Astrocyte (in vitro differentiated cells and primary cell): ENCODE measurements at regions not wholly inside any gene's neighbourhood (a gene's known extent, or its start where the extent isn't known, plus 50 kb on each side); places are given as distances from the start of the nearest gene placed in this dataset.

Experiments used
- DNase-seq: peaks from one replicate; pipeline ENCODE4 v3.0.0-alpha.2; 2010; ENCODE audit warnings: low read depth
- FAIRE-seq: peaks from 2 replicates; lab custom pipeline; 2011; peaks lifted over from hg19 to GRCh38; lab: Jason Lieb, UNC
- H2AFZ ChIP-seq: 2 replicates; pipeline ENCODE4 v1.6.0; 2012; ENCODE audit warnings: low read depth, low read length, inconsistent platforms
- H3K27ac ChIP-seq: 2 replicates; pipeline ENCODE4 v1.5.1; 2011; ENCODE audit warnings: low read depth, low read length, inconsistent platforms
- H3K27me3 ChIP-seq: 2 replicates; pipeline ENCODE4 v1.6.0; 2011; ENCODE audit warnings: low read length, inconsistent platforms; ENCODE audit not compliant: insufficient read depth
- H3K36me3 ChIP-seq: 2 replicates; pipeline ENCODE4 v1.5.1; 2011; ENCODE audit warnings: low read length, inconsistent platforms; ENCODE audit not compliant: insufficient read depth
- H3K4me1 ChIP-seq: 2 replicates; pipeline ENCODE4 v1.5.1; 2011; ENCODE audit warnings: low read length, inconsistent platforms; ENCODE audit not compliant: insufficient read depth
- H3K4me2 ChIP-seq: 2 replicates; pipeline ENCODE4 v1.6.0; 2012; ENCODE audit warnings: low read length, inconsistent platforms
- H3K4me3 ChIP-seq: 2 replicates; pipeline ENCODE4 v1.5.1; 2011; ENCODE audit warnings: low read depth, mild to moderate bottlenecking, low read length, inconsistent platforms; ENCODE audit not compliant: insufficient read depth
- H3K79me2 ChIP-seq: 2 replicates; pipeline ENCODE4 v1.6.0; 2012; ENCODE audit warnings: mild to moderate bottlenecking, low read length, inconsistent platforms; ENCODE audit not compliant: insufficient read depth
- H3K9ac ChIP-seq: 2 replicates; pipeline ENCODE4 v1.6.0; 2012; ENCODE audit warnings: mild to moderate bottlenecking, low read length, inconsistent platforms
- H3K9me3 ChIP-seq: 2 replicates; pipeline ENCODE4 v1.5.1; 2012; ENCODE audit warnings: low read depth, mild to moderate bottlenecking, low read length, inconsistent platforms; ENCODE audit not compliant: insufficient read depth
- H4K20me1 ChIP-seq: 2 replicates; pipeline ENCODE4 v1.6.0; 2012; ENCODE audit warnings: low read length, inconsistent platforms; ENCODE audit not compliant: insufficient read depth
- H3K27ac Mint-ChIP-seq: one replicate; pipeline ENCODE4 v1.8.0; 2021; ENCODE audit warnings: mild to moderate bottlenecking, mixed read lengths; ENCODE audit not compliant: unreplicated experiment
- H3K27me3 Mint-ChIP-seq: one replicate; pipeline ENCODE4 v1.8.0; 2021; ENCODE audit warnings: low read depth, mixed read lengths; ENCODE audit not compliant: unreplicated experiment
- H3K36me3 Mint-ChIP-seq: one replicate; pipeline ENCODE4 v1.8.0; 2021; ENCODE audit warnings: low read depth, mixed read lengths; ENCODE audit not compliant: unreplicated experiment
- H3K4me1 Mint-ChIP-seq: one replicate; pipeline ENCODE4 v1.8.0; 2021; ENCODE audit warnings: low read depth, mixed read lengths; ENCODE audit not compliant: unreplicated experiment
- H3K4me3 Mint-ChIP-seq: one replicate; pipeline ENCODE4 v1.8.0; 2021; ENCODE audit warnings: mild to moderate bottlenecking, moderate library complexity, mixed read lengths; ENCODE audit not compliant: unreplicated experiment
- H3K9me3 Mint-ChIP-seq: one replicate; pipeline ENCODE4 v1.8.0; 2021; ENCODE audit warnings: mild to moderate bottlenecking, mixed read lengths; ENCODE audit not compliant: unreplicated experiment
- EZH2 ChIP-seq: IDR thresholded peaks from 2 replicates; pipeline ENCODE4 v1.6.1; 2012; ENCODE audit warnings: mild to moderate bottlenecking, low read length, inconsistent platforms; ENCODE audit not compliant: insufficient read depth
- TF ChIP-seq, protein P1 (sequence below): IDR thresholded peaks from 2 replicates; pipeline ENCODE4 v1.5.1; 2011; ENCODE audit warnings: low read depth, mild to moderate bottlenecking, inconsistent platforms, low read length, moderate library complexity; ENCODE audit not compliant: insufficient read depth

DNA sequence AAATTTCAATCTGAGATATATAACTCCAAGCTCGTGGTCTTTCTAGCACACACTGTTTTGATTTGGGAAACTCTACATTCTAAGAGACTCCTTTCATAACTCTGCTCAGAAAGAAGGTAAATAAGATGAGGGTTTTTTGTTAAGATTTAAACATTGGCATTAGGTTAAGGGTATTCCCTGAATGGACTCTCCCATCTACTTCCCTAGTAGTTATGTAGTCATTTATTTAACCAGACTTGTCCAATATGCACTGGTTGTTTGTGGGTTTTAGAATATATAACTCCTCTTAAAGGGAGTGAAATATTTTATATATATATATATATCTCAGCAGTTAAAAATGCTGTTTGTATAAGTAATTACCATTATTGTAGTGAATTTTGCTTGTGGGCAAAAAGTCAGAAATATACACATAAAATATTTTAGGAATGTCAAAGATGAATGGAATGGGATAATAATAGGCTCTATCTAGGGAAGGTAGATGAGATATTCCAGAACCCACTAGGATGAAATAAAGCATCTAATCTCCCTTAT, 61.5 kb upstream of the WDR75 start:
- peak overlapping the region; percentile 96 for H3K27ac Mint-ChIP-seq
- Histone ChIP-seq H3K4me1 (peaks cover 10% of the 10 kb centered on the region), H2AFZ (no peak overlapping the region), H3K79me2 (no peaks in the 10 kb centered on the region), H3K4me3 (peak overlapping the region; percentile 36), H3K9me3 (no peaks in the 10 kb centered on the region), H3K27me3 (no peaks in the 10 kb centered on the region), H3K9ac (peak overlapping the region; percentile 65), H3K27ac (peak overlapping the region; percentile 86), H4K20me1 (no peaks in the 10 kb centered on the region), H3K4me2 (peak overlapping the region; percentile 82), H3K36me3 (no peaks in the 10 kb centered on the region)
- no peak for TF ChIP-seq EZH2
- TF ChIP-seq, protein P1, sequence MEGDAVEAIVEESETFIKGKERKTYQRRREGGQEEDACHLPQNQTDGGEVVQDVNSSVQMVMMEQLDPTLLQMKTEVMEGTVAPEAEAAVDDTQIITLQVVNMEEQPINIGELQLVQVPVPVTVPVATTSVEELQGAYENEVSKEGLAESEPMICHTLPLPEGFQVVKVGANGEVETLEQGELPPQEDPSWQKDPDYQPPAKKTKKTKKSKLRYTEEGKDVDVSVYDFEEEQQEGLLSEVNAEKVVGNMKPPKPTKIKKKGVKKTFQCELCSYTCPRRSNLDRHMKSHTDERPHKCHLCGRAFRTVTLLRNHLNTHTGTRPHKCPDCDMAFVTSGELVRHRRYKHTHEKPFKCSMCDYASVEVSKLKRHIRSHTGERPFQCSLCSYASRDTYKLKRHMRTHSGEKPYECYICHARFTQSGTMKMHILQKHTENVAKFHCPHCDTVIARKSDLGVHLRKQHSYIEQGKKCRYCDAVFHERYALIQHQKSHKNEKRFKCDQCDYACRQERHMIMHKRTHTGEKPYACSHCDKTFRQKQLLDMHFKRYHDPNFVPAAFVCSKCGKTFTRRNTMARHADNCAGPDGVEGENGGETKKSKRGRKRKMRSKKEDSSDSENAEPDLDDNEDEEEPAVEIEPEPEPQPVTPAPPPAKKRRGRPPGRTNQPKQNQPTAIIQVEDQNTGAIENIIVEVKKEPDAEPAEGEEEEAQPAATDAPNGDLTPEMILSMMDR = no peak
- DNase-seq = peak; percentile 51
- no peaks in the 10 kb centered on the region for H3K36me3 Mint-ChIP-seq
- FAIRE-seq = peak; percentile 54
- H3K9me3 Mint-ChIP-seq = peaks cover 2% of the 10 kb centered on the region
- H3K4me1 Mint-ChIP-seq = peaks cover 28% of the 10 kb centered on the region
- H3K4me3 Mint-ChIP-seq = peak overlapping the region; percentile 31
- no peaks in the 10 kb centered on the region for H3K27me3 Mint-ChIP-seq

DNA sequence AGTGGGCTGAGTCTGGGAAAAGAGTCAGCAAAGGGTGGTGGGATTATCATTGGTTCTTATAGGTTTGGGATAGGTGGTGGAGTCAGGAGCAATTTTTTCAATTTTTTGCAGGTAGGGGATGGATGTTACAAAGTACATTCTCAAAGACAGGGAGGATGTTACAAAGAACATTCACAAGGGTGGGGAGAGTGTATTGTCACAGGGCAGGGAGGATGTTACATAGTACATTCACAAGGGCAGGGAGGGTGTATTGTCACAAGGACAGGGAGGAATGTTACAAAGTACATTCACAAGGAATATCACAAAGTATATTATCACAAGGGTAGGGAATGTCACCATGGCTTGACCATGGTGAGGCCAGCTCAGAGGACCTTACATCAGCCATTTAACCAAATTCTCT, 58.6 kb upstream of the WDR75 start:
- H3K9me3 Mint-ChIP-seq = peaks cover 6% of the 10 kb centered on the region
- no peaks in the 10 kb centered on the region for H3K36me3 ChIP-seq
- no peaks in the 10 kb centered on the region for H3K36me3 Mint-ChIP-seq
- DNase-seq (no peak), FAIRE-seq (peak; percentile 73)
- H3K4me1 ChIP-seq = peaks cover 10% of the 10 kb centered on the region
- H3K9me3 ChIP-seq = no peaks in the 10 kb centered on the region
- H3K27me3 Mint-ChIP-seq = no peaks in the 10 kb centered on the region
- H3K4me3 Mint-ChIP-seq = no peak overlapping the region
- TF ChIP-seq EZH2 = no peak
- TF ChIP-seq, protein P1 = no peak
- no peak overlapping the region for H3K4me3 ChIP-seq
- H3K9ac ChIP-seq = no peak overlapping the region
- H3K79me2 ChIP-seq = no peaks in the 10 kb centered on the region
- peaks cover 19% of the 10 kb centered on the region for H3K4me1 Mint-ChIP-seq
- H3K4me2 ChIP-seq = no peak overlapping the region
- H3K27ac ChIP-seq = no peak overlapping the region
- no peak overlapping the region for H2AFZ ChIP-seq
- no peaks in the 10 kb centered on the region for H4K20me1 ChIP-seq
- no peak overlapping the region for H3K27ac Mint-ChIP-seq
- no peaks in the 10 kb centered on the region for H3K27me3 ChIP-seq

DNA sequence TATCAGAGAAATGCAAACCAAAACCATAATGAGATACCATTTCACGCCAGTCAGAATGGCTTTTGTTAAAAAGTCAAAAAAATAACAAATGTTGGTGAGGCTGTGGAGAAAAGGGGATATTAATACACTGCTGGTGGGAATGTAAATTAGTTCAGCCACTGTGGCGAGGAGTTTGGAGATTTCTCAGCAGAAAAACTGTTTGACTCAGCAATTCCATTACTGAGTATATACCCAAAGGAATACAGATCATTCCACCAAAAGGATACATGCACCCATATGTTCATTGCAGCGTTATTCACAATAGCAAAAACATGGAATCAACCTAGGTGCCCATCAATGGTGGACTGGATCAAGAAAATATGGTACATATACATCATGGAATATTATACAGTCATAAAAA, 54.5 kb upstream of the WDR75 start:
- Histone ChIP-seq H3K4me2 (no peak overlapping the region), H2AFZ (no peak overlapping the region), H4K20me1 (no peaks in the 10 kb centered on the region), H3K27me3 (no peaks in the 10 kb centered on the region), H3K36me3 (no peaks in the 10 kb centered on the region), H3K9ac (no peak overlapping the region), H3K4me3 (no peak overlapping the region), H3K4me1 (no peaks in the 10 kb centered on the region), H3K79me2 (no peaks in the 10 kb centered on the region), H3K27ac (no peak overlapping the region), H3K9me3 (no peaks in the 10 kb centered on the region)
- no peak for DNase-seq
- no peaks in the 10 kb centered on the region for H3K36me3 Mint-ChIP-seq
- H3K9me3 Mint-ChIP-seq = peaks cover 6% of the 10 kb centered on the region
- peaks cover 6% of the 10 kb centered on the region for H3K4me1 Mint-ChIP-seq
- no peak for TF ChIP-seq EZH2
- TF ChIP-seq, protein P1 = no peak
- no peak overlapping the region for H3K27ac Mint-ChIP-seq
- H3K27me3 Mint-ChIP-seq = peaks cover 2% of the 10 kb centered on the region
- FAIRE-seq = no peak
- H3K4me3 Mint-ChIP-seq = no peak overlapping the region
